Heart left ventricle (tissue), 13 donors: ENCODE measurements at regions not wholly inside any gene's neighbourhood (a gene's known extent, or its start where the extent isn't known, plus 50 kb on each side); places are given as distances from the start of the nearest gene placed in this dataset.
"Not testable (repeated sequence)": the region's sequence is repeated elsewhere in the genome, so short reads cannot be mapped to it uniquely, and the experiment has no call there.

Experiments
- CTCF ChIP-seq, 12 donors: fragments of 200-600 bp; sonication (generic) in 4 of 12; IDR thresholded peaks; one replicate each; pipeline versions ENCODE4 v1.5.0 to v1.8.0; 2018 to 2022; ENCODE audit warnings: antibody characterized with exemption in 12 of 12, mild to moderate bottlenecking in 5 of 12
- POLR2A ChIP-seq, 2 donors: fragments of 450-650 bp; IDR thresholded peaks; one replicate each; pipeline ENCODE4 v1.6.1; 2017; ENCODE audit warnings: antibody characterized with exemption in 2 of 2, mild to moderate bottlenecking in 2 of 2, moderate library complexity in 2 of 2
- donor health status: ischemic (EF 13 %, LVEDD 7.1; RV severe dilation, severe dysfunction).
- donor health status: DM: no; HTN: yes; CAD: no.
- donor health status: DM: no; HTN: no; CAD: no.
- donor health status: ischemic (EF 25% LVEDD 6.9; RV normal size, moderate dysfunction).
- donor health status: ischemic (EF 25% LVEDD 5.7; RV mildly dilated, moderate dysfunction).
- donor health status: ischemic (EF 35%, LVEDD 5.7; RV mildly dilated, moderate dysfunction).
- donor health status: nonischemic (EF 11% LVEDD 7.7; RV severe dilation, severe dysfunction).
- donor health status: DM: yes; HTN: yes; CAD: no.
- donor health status: PGD.
- donor health status: ischemic (EF 29% LVEDD 5.4; RV normal size, mild dysfunction).
- donor health status: nonischemic (EF 23%, LVEDD 6.1; RV moderate dilation, normal function).

GRCh38 chr12:17282169-17282568 is 676.2 kb upstream of the LMO3 start:
- not testable (repeated sequence) for TF ChIP-seq CTCF, POLR2A (IDR thresholded peaks at IDR 0.05)
